ENCODE measurements at regions not wholly inside any gene's neighbourhood (a gene's known extent, or its start where the extent isn't known, plus 50 kb on each side); places are given as distances from the start of the nearest gene placed in this dataset.
"Not testable (repeated sequence)": the region's sequence is repeated elsewhere in the genome, so short reads cannot be mapped to it uniquely, and the experiment has no call there.

DNA sequence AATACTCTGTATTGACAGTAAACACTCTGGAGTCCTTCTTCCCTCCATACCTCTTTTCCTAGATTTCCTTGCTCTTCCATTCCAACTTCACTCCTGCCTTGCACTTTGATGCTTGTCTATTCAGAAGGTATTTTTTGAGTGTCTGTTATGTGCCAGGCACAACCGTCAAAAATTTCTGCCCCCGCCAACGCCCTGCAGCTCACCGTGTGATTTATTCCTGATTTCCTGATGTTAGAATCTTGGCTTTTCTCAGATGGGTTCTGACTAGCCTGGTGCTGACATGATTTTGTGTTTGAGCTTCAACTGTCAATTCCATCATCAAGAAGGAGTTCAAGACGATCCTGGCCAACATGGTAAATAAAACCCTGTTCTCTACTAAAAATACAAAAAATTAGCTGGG, 297.5 kb downstream of the AGTPBP1 start:
- H3K27ac Mint-ChIP-seq, result no peak overlapping the region
- Histone ChIP-seq H3K27me3 (ENCODE audit: control insufficient read depth in 1 of 2, insufficient read depth in 2 of 2, low read length in 2 of 2) (no peaks in the 10 kb centered on the region), H3K27ac (ENCODE audit: low read depth in 1 of 2, low read length in 2 of 2) (no peak overlapping the region), H3K9me3 (ENCODE audit: control insufficient read depth in 1 of 2, insufficient read depth in 1 of 2, low read length in 2 of 2) (no peaks in the 10 kb centered on the region), H3K36me3 (ENCODE audit: insufficient read depth, low read length) (no peaks in the 10 kb centered on the region), H3K4me1 (ENCODE audit: insufficient read depth, low read length) (no peaks in the 10 kb centered on the region), H3K4me3 (ENCODE audit: low read length) (no peak overlapping the region)
- TF ChIP-seq, protein P1, sequence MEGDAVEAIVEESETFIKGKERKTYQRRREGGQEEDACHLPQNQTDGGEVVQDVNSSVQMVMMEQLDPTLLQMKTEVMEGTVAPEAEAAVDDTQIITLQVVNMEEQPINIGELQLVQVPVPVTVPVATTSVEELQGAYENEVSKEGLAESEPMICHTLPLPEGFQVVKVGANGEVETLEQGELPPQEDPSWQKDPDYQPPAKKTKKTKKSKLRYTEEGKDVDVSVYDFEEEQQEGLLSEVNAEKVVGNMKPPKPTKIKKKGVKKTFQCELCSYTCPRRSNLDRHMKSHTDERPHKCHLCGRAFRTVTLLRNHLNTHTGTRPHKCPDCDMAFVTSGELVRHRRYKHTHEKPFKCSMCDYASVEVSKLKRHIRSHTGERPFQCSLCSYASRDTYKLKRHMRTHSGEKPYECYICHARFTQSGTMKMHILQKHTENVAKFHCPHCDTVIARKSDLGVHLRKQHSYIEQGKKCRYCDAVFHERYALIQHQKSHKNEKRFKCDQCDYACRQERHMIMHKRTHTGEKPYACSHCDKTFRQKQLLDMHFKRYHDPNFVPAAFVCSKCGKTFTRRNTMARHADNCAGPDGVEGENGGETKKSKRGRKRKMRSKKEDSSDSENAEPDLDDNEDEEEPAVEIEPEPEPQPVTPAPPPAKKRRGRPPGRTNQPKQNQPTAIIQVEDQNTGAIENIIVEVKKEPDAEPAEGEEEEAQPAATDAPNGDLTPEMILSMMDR (IDR thresholded peaks at IDR 0.05), result no peak
- intact Hi-C loops (cut with DNase I, micrococcal nuclease), result no loop called here
- ATAC-seq (ENCODE audit: poor library complexity) (no peak), DNase-seq (no peak)
- no peaks in the 10 kb centered on the region for H3K36me3 Mint-ChIP-seq (ENCODE audit: low read depth)
- no peaks in the 10 kb centered on the region for H3K27me3 Mint-ChIP-seq
- POLR2A ChIA-PET, result no interaction called here
- CTCF ChIA-PET, result no interaction called here
- H3K4me1 Mint-ChIP-seq (ENCODE audit: low read depth), result no peaks in the 10 kb centered on the region
- H3K9me3 Mint-ChIP-seq, result peaks cover 6% of the 10 kb centered on the region
- no peak overlapping the region for H3K4me3 Mint-ChIP-seq

DNA sequence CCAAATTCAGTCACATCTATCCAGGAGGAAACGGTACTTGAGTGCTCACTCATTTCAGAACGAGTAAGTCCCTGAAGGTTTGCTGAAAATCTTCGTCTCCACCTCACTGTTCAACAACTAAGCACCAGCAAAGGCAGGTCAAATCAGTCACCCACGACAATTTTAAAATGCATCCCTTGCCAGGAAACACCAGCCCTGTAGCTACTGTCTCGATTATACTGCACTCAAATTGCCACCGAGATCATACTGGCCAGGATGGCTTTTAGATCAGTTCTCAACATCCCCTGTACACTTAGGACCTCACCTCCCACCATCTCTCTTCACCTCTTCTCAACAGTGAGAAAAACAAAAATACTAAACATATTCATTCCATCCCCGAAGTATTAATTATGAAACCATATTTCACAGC, 298.6 kb downstream of the AGTPBP1 start:
- no peaks in the 10 kb centered on the region for H3K4me1 Mint-ChIP-seq (ENCODE audit: low read depth)
- ChIA-PET CTCF (no interaction called here), POLR2A (no interaction called here)
- H3K4me3 Mint-ChIP-seq, result no peak overlapping the region
- ATAC-seq (ENCODE audit: poor library complexity) (no peak), DNase-seq (no peak)
- H3K9me3 Mint-ChIP-seq, result peaks cover 6% of the 10 kb centered on the region
- H3K27ac Mint-ChIP-seq, result no peak overlapping the region
- H3K36me3 Mint-ChIP-seq (ENCODE audit: low read depth), result no peaks in the 10 kb centered on the region
- H3K27me3 ChIP-seq (ENCODE audit: control insufficient read depth in 1 of 2, insufficient read depth in 2 of 2, low read length in 2 of 2), result no peaks in the 10 kb centered on the region
- H3K36me3 ChIP-seq (ENCODE audit: insufficient read depth, low read length), result no peaks in the 10 kb centered on the region
- H3K9me3 ChIP-seq (ENCODE audit: control insufficient read depth in 1 of 2, insufficient read depth in 1 of 2, low read length in 2 of 2), result no peaks in the 10 kb centered on the region
- H3K27ac ChIP-seq (ENCODE audit: low read depth in 1 of 2, low read length in 2 of 2), result no peak overlapping the region
- TF ChIP-seq, protein P1 (IDR thresholded peaks at IDR 0.05), result no peak
- intact Hi-C loops (cut with DNase I, micrococcal nuclease), result no loop called here
- no peak overlapping the region for H3K4me3 ChIP-seq (ENCODE audit: low read length)
- H3K27me3 Mint-ChIP-seq, result no peaks in the 10 kb centered on the region
- no peaks in the 10 kb centered on the region for H3K4me1 ChIP-seq (ENCODE audit: insufficient read depth, low read length)

DNA sequence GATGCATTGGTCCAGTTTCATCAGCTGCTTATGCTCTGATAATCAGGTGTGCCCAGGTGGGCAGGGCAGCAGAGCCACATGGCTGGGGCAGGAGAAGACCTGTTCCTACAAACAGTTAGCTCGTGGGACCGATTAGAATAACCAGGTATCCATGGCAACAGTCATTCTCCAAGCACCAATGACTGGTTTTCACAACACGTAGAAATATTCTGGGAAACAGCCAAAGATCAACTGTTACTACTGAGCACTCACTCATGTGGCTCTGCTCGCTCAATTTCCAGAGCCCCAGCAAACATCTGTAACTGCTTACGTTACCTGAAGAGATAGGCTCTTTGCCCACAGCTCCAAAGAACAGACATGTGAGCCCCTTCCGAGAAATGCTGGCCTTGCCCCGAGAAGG, 302.0 kb downstream of the AGTPBP1 start:
- H3K27me3 Mint-ChIP-seq, result peaks cover under 1% of the 10 kb centered on the region
- H3K27me3 ChIP-seq (ENCODE audit: control insufficient read depth in 1 of 2, insufficient read depth in 2 of 2, low read length in 2 of 2), result no peaks in the 10 kb centered on the region
- ATAC-seq (ENCODE audit: poor library complexity) (no peak), DNase-seq (no peak)
- H3K4me1 ChIP-seq (ENCODE audit: insufficient read depth, low read length), result no peaks in the 10 kb centered on the region
- TF ChIP-seq, protein P1 (IDR thresholded peaks at IDR 0.05), result no peak
- H3K36me3 Mint-ChIP-seq (ENCODE audit: low read depth), result no peaks in the 10 kb centered on the region
- ChIA-PET POLR2A (no interaction called here), CTCF (no interaction called here)
- H3K4me3 ChIP-seq (ENCODE audit: low read length), result no peak overlapping the region
- no peak overlapping the region for H3K27ac Mint-ChIP-seq
- H3K4me3 Mint-ChIP-seq, result no peak overlapping the region
- no peak overlapping the region for H3K27ac ChIP-seq (ENCODE audit: low read depth in 1 of 2, low read length in 2 of 2)
- no peaks in the 10 kb centered on the region for H3K9me3 Mint-ChIP-seq
- intact Hi-C loops (cut with DNase I, micrococcal nuclease), result no loop called here
- H3K9me3 ChIP-seq (ENCODE audit: control insufficient read depth in 1 of 2, insufficient read depth in 1 of 2, low read length in 2 of 2), result no peaks in the 10 kb centered on the region
- no peaks in the 10 kb centered on the region for H3K36me3 ChIP-seq (ENCODE audit: insufficient read depth, low read length)
- no peaks in the 10 kb centered on the region for H3K4me1 Mint-ChIP-seq (ENCODE audit: low read depth)

DNA sequence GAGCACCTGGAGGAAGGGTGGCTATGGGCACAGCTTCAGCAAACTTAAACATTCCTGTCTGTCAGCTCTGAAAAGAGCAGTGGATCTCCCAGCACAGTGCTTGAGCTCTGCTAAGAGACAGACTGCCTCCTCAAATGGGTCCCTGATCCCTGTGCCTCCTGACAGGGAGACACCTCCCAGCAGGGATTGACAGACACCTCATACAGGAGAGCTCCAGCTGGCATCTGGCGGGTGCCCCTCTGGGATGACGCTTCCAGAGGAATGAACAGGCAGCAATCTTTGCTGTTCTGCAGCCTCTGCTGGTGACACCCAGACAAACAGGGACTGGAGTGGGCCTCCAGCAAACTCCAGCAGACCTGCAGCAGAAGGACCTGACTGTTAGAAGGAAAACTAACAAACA, 307.8 kb downstream of the AGTPBP1 start:
- POLR2A ChIA-PET; H3K4me1 ChIP-seq (ENCODE audit: insufficient read depth, low read length); H3K4me3 Mint-ChIP-seq; ATAC-seq (ENCODE audit: poor library complexity); DNase-seq; H3K36me3 ChIP-seq (ENCODE audit: insufficient read depth, low read length); H3K36me3 Mint-ChIP-seq (ENCODE audit: low read depth); H3K4me1 Mint-ChIP-seq (ENCODE audit: low read depth); H3K27ac ChIP-seq (ENCODE audit: low read depth in 1 of 2, low read length in 2 of 2); H3K27me3 ChIP-seq (ENCODE audit: control insufficient read depth in 1 of 2, insufficient read depth in 2 of 2, low read length in 2 of 2); H3K4me3 ChIP-seq (ENCODE audit: low read length); H3K9me3 Mint-ChIP-seq; H3K9me3 ChIP-seq (ENCODE audit: control insufficient read depth in 1 of 2, insufficient read depth in 1 of 2, low read length in 2 of 2); H3K27ac Mint-ChIP-seq; intact Hi-C loops (cut with DNase I, micrococcal nuclease); CTCF ChIA-PET: not testable (repeated sequence)
- peaks cover 23% of the 10 kb centered on the region for H3K27me3 Mint-ChIP-seq

DNA sequence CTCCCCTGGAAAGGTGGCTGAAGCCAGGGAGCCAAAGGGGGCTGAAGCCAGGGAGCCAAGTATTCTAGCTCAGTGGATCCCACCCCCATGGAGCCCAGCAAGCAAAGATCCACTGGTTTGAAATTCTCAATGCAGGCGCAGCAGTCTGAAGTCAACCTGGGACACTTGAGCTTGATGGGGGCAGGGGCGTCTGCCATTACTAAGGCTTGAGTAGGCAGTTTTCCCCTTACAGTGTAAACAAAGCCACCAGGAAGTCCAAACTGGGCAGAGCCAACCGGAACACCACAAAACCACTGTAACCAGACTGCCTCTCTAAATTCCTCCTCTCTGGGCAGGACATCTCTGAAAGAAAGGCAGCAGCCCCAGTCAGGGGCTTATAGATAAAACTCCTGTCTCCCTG, 308.2 kb downstream of the AGTPBP1 start:
- H3K9me3 Mint-ChIP-seq; ATAC-seq (ENCODE audit: poor library complexity); H3K4me3 ChIP-seq (ENCODE audit: low read length); H3K27ac ChIP-seq (ENCODE audit: low read depth in 1 of 2, low read length in 2 of 2); H3K36me3 ChIP-seq (ENCODE audit: insufficient read depth, low read length); H3K36me3 Mint-ChIP-seq (ENCODE audit: low read depth); H3K4me1 Mint-ChIP-seq (ENCODE audit: low read depth); intact Hi-C loops (cut with DNase I, micrococcal nuclease); DNase-seq; H3K27ac Mint-ChIP-seq; POLR2A ChIA-PET; CTCF ChIA-PET; H3K4me1 ChIP-seq (ENCODE audit: insufficient read depth, low read length); H3K9me3 ChIP-seq (ENCODE audit: control insufficient read depth in 1 of 2, insufficient read depth in 1 of 2, low read length in 2 of 2); H3K4me3 Mint-ChIP-seq; H3K27me3 ChIP-seq (ENCODE audit: control insufficient read depth in 1 of 2, insufficient read depth in 2 of 2, low read length in 2 of 2): not testable (repeated sequence)
- H3K27me3 Mint-ChIP-seq, result peaks cover 27% of the 10 kb centered on the region
